ENCODE measurements at regions not wholly inside any gene's neighbourhood (a gene's known extent, or its start where the extent isn't known, plus 50 kb on each side); places are given as distances from the start of the nearest gene placed in this dataset.
A peak's percentile ranks its signal among the peaks of the same experiment; 100 is the strongest.
"Not testable (repeated sequence)": the region's sequence is repeated elsewhere in the genome, so short reads cannot be mapped to it uniquely, and the experiment has no call there.

- Histone ChIP-seq H3K9me3 (no peaks in the 10 kb centered on the region), H3K4me3 (no peak overlapping the region), H3K27me3 (no peaks in the 10 kb centered on the region), H3K36me3 (no peaks in the 10 kb centered on the region), H3K4me1 (no peaks in the 10 kb centered on the region), H3K27ac (no peak overlapping the region)
- intact Hi-C loops (cut with DNase I), result no loop called here
- no peak for TF ChIP-seq CTCF (IDR thresholded peaks at IDR 0.05)
- no peak for DNase-seq
- no peak for ATAC-seq
These were observed 103.7 kb downstream of the GOSR1 start for GRCh38 chr17:30580916-30581315.

- DNase-seq, result peak; percentile 26
- no peak overlapping the region for H3K4me3 ChIP-seq
- no peaks in the 10 kb centered on the region for H3K4me1 ChIP-seq
- no peak overlapping the region for H3K27ac ChIP-seq
- no peak for ATAC-seq
- H3K36me3 ChIP-seq, result no peaks in the 10 kb centered on the region
- H3K9me3 ChIP-seq, result no peaks in the 10 kb centered on the region
- intact Hi-C loops (cut with DNase I), result no loop called here
- TF ChIP-seq CTCF (IDR thresholded peaks at IDR 0.05), result no peak
- H3K27me3 ChIP-seq, result no peaks in the 10 kb centered on the region
These were observed 102.6 kb downstream of the GOSR1 start for GRCh38 chr17:30579610-30580315.

- H3K27ac ChIP-seq; ATAC-seq; intact Hi-C loops (cut with DNase I); H3K36me3 ChIP-seq; H3K4me3 ChIP-seq; H3K27me3 ChIP-seq; H3K4me1 ChIP-seq; H3K9me3 ChIP-seq: not testable (repeated sequence)
- DNase-seq, result peak; percentile 46
These were observed 101.0 kb downstream of the GOSR1 start for GRCh38 chr17:30578015-30578717.

Data from upper lobe of right lung (tissue), 1 donor.